ENCODE measurements at regions not wholly inside any gene's neighbourhood (a gene's known extent, or its start where the extent isn't known, plus 50 kb on each side); places are given as distances from the start of the nearest gene placed in this dataset.

DNA sequence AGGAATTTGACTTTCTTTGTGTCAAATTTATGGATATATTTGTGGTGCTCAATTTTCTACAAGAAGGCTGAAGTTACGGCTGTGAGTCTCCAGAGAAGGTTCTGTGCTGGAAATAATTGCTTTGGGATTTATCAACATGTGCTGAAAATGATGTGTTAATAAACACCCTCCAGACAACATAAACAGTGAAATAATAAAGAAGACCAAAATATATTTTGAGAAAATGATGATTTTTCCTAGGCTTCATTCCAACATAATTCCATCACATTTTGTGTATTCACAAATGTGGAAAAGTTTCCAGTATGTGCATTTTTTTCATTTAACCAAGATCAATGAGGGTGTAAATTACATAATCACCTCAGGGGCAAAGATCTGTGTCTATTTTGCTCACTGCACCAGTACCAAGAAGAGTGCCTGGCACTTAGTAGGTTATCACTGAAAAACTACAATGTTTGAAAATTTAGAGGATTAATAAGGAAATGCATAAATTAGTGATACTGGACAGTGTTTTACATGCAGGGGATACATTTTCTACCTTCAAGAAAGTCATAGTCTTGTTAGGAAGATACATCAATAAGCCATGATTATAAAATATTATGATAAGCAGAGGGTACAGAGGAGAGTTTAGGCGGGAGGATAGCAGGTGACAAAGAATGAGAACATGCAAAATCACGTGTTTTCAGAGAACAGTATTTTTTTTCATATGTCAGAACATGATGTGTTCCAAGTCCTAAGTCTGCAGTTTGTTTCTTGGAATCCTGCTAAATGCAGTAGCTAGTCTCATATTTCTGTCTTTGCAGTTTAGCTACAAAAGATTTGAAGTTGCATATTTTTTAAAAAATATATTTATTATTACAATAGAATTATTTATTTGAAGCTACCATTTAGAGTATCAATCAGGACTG, 127.6 kb upstream of the DLGAP1 start:
- no peak overlapping the region for H3K4me3 ChIP-seq (ENCODE audit: control extremely low read depth in 1 of 5, extremely low read depth in 1 of 5, insufficient read depth in 1 of 5, low read depth in 2 of 5, low read length in 4 of 5)
- Mint-ChIP-seq H3K4me1 (no peaks in the 10 kb centered on the region), H3K27me3 (no peaks in the 10 kb centered on the region), H3K27ac (no peak overlapping the region), H3K4me3 (no peak overlapping the region), H3K9me3 (ENCODE audit: insufficient read depth) (peaks cover 3% of the 10 kb centered on the region)
- TF ChIP-seq EZH2 (IDR thresholded peaks at IDR 0.05; ENCODE audit: borderline replicate concordance, insufficient read depth, low read depth, low read length, poor library complexity, severe bottlenecking) = no peak
- TF ChIP-seq, protein P1, sequence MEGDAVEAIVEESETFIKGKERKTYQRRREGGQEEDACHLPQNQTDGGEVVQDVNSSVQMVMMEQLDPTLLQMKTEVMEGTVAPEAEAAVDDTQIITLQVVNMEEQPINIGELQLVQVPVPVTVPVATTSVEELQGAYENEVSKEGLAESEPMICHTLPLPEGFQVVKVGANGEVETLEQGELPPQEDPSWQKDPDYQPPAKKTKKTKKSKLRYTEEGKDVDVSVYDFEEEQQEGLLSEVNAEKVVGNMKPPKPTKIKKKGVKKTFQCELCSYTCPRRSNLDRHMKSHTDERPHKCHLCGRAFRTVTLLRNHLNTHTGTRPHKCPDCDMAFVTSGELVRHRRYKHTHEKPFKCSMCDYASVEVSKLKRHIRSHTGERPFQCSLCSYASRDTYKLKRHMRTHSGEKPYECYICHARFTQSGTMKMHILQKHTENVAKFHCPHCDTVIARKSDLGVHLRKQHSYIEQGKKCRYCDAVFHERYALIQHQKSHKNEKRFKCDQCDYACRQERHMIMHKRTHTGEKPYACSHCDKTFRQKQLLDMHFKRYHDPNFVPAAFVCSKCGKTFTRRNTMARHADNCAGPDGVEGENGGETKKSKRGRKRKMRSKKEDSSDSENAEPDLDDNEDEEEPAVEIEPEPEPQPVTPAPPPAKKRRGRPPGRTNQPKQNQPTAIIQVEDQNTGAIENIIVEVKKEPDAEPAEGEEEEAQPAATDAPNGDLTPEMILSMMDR (IDR thresholded peaks at IDR 0.05) = no peak
- no peaks in the 10 kb centered on the region for H3K36me3 ChIP-seq (replicated peaks in 1 of 2; ENCODE audit: control extremely low read depth in 1 of 2, control insufficient read depth in 1 of 2, extremely low read depth in 1 of 2, insufficient read depth in 2 of 2, low read length in 1 of 2)
- ATAC-seq (ENCODE audit: low read depth) (no peak), DNase-seq (no peak)
- H2AFZ ChIP-seq (ENCODE audit: insufficient read depth, low read depth, low read length, poor library complexity, severe bottlenecking) = no peak overlapping the region
- no peaks in the 10 kb centered on the region for H3K27me3 ChIP-seq (replicated peaks in 1 of 4; ENCODE audit: control extremely low read depth in 1 of 4, control insufficient read depth in 3 of 4, insufficient read depth in 4 of 4, low read length in 3 of 4)
- H4K20me1 ChIP-seq (ENCODE audit: control insufficient read depth, insufficient read depth, low read length, poor library complexity, severe bottlenecking) = no peaks in the 10 kb centered on the region
- POLR2A ChIA-PET = no interaction called here
- no peaks in the 10 kb centered on the region for H3K4me1 ChIP-seq (ENCODE audit: control insufficient read depth in 2 of 2, insufficient read depth in 2 of 2, low read length in 2 of 2)
- no peak overlapping the region for H3K4me2 ChIP-seq (replicated peaks; ENCODE audit: low read depth, low read length, poor library complexity, severe bottlenecking)
- no peak overlapping the region for H3K9ac ChIP-seq (ENCODE audit: low read length)
- H3K9me3 ChIP-seq (ENCODE audit: control extremely low read depth in 1 of 3, control insufficient read depth in 2 of 3, insufficient read depth in 1 of 3, low read length in 2 of 3) = peaks cover 0 to 12% (median 5%) of the 10 kb centered on the region in 3 donors
- CTCF ChIA-PET = no interaction called here
- H3K27ac ChIP-seq (ENCODE audit: low read length in 2 of 2) = no peak overlapping the region
- intact Hi-C loops (cut with micrococcal nuclease) = no loop called here
- H3K79me2 ChIP-seq (ENCODE audit: control insufficient read depth, insufficient read depth, low read length) = no peaks in the 10 kb centered on the region
- WGBS (ENCODE audit: insufficient coverage) = no CpG with 5 or more reads among the region's 3 CpGs

GRCh38 chr18:4581966-4582365, 126.9 kb upstream of the DLGAP1 start:
- intact Hi-C loops (cut with micrococcal nuclease) = no loop called here
- Mint-ChIP-seq H3K4me1 (no peaks in the 10 kb centered on the region), H3K9me3 (ENCODE audit: insufficient read depth) (peaks cover 7% of the 10 kb centered on the region), H3K27ac (no peak overlapping the region), H3K27me3 (no peaks in the 10 kb centered on the region), H3K4me3 (no peak overlapping the region)
- WGBS (ENCODE audit: insufficient coverage) = 87% methylated on average over 2 of the region's 2 CpGs
- Histone ChIP-seq H3K9ac (ENCODE audit: low read length) (no peak overlapping the region), H3K27me3 (replicated peaks in 1 of 4; ENCODE audit: control extremely low read depth in 1 of 4, control insufficient read depth in 3 of 4, insufficient read depth in 4 of 4, low read length in 3 of 4) (no peaks in the 10 kb centered on the region), H2AFZ (ENCODE audit: insufficient read depth, low read depth, low read length, poor library complexity, severe bottlenecking) (no peak overlapping the region), H3K36me3 (replicated peaks in 1 of 2; ENCODE audit: control extremely low read depth in 1 of 2, control insufficient read depth in 1 of 2, extremely low read depth in 1 of 2, insufficient read depth in 2 of 2, low read length in 1 of 2) (no peaks in the 10 kb centered on the region), H3K27ac (ENCODE audit: low read length in 2 of 2) (no peak overlapping the region), H3K4me2 (replicated peaks; ENCODE audit: low read depth, low read length, poor library complexity, severe bottlenecking) (no peak overlapping the region), H3K4me1 (ENCODE audit: control insufficient read depth in 2 of 2, insufficient read depth in 2 of 2, low read length in 2 of 2) (no peaks in the 10 kb centered on the region), H4K20me1 (ENCODE audit: control insufficient read depth, insufficient read depth, low read length, poor library complexity, severe bottlenecking) (no peaks in the 10 kb centered on the region), H3K9me3 (ENCODE audit: control extremely low read depth in 1 of 3, control insufficient read depth in 2 of 3, insufficient read depth in 1 of 3, low read length in 2 of 3) (peaks cover 0 to 13% (median 9%) of the 10 kb centered on the region in 3 donors), H3K4me3 (ENCODE audit: control extremely low read depth in 1 of 5, extremely low read depth in 1 of 5, insufficient read depth in 1 of 5, low read depth in 2 of 5, low read length in 4 of 5) (no peak overlapping the region), H3K79me2 (ENCODE audit: control insufficient read depth, insufficient read depth, low read length) (no peaks in the 10 kb centered on the region)
- no peak for TF ChIP-seq EZH2 (IDR thresholded peaks at IDR 0.05; ENCODE audit: borderline replicate concordance, insufficient read depth, low read depth, low read length, poor library complexity, severe bottlenecking)
- DNase-seq (no peak), ATAC-seq (ENCODE audit: low read depth) (no peak)
- POLR2A ChIA-PET = no interaction called here
- CTCF ChIA-PET = no interaction called here

Data from B cell (primary cell).